Stimulated activated CD8-positive, alpha-beta memory T cell treated with anti-CD3 and anti-CD28 coated beads, Interleukin-2, amount 100 ng/mL, for 48 hours (primary cell): ENCODE measurements at regions not wholly inside any gene's neighbourhood (a gene's known extent, or its start where the extent isn't known, plus 50 kb on each side); places are given as distances from the start of the nearest gene placed in this dataset.
"Not testable (repeated sequence)": the region's sequence is repeated elsewhere in the genome, so short reads cannot be mapped to it uniquely, and the experiment has no call there.

Source experiments
- DNase-seq, 2 donors: peaks; one replicate each; pipeline ENCODE4 v3.0.0-alpha.2; 2020; ENCODE audit warnings: low read depth in 2 of 2

DNA sequence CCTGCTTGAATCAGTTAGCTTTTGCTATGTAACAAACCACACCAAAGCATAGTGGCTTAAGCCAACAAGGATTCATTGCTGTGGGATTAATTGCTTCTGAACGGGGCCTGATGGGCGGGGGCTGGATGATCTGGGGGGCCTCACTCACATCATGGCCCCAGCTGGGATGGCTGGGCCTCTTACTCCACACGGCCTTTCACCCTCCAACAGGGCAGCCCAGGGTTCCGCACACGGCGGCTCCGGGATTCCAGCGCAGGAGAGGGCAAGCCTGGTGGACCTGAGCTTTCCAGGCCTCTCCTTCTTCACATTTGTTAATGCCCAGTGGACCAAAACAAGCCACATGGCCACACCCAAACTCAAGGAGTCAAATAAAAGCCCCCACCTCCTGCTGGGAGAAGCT lies 86.3 kb upstream of the PHLPP1 start:
- DNase-seq: no peak

DNA sequence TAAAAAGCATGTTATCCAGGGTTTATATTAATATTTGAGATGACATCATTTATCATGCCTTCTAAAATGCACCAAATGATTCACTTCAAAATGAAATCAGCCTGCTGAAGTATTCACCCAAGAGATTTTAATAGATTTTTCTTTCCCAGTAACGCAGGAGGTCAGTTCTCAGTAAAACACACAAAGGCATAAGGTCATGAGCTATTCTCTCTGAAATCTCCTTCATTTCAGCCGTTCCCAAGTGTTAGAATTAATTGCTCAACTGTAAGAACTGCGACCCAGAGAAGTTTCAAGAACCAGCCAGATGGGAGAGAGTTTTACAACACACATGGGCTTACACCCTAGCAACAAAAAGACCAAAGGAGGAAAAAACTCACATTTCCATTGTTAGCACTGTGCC lies 84.2 kb upstream of the PHLPP1 start:
- no peak for DNase-seq

DNA sequence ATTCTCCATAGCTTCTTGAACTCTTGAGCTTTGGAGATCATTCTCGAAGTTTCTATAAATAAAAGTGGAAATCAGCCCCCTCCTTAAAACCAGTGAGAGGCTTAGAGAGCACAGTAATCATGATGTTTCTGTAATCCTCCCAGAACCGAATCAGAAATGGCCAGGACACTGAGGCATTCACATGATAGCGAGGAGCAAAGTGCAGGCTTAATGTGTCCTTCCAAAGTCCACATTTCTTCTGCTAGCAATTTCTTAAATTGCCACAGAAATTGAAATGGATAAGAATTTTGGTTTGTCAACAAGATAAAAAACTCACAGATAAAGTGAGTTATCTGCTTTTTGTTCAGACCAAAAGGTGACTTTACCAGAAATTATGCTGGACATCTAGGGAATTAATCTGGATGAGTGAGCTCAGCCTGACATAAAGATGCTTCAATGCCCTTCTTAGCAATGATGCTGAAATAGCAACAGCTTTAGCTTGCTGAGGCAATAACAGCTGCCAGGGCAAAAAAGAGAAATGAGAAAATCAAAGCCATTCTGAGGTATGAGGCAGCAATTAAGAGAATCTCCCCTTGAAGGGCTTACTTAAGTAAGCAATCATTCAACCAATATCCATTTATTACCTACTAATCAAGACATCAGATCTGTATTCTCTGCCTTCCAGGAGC lies 82.4 kb upstream of the PHLPP1 start:
- DNase-seq: no peak

DNA sequence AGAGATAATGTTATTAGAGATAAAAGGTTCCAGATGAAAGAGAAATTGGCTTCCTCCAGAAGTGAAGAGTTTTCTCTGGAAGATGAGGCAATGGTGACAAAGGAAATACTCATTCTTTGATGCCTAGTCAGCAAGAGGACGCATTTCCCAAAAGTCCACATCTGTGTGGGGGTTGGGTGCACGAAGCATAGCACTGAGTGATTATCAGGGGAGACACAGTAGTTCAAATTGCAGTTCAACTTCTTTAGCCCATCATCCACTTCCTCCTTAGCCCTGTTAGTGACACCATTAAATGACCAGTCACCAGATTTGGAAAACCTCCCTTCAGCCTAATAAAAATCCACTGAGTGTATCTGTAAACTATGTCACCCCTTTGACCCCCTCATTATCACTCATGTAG lies 80.9 kb upstream of the PHLPP1 start:
- no peak for DNase-seq

DNA sequence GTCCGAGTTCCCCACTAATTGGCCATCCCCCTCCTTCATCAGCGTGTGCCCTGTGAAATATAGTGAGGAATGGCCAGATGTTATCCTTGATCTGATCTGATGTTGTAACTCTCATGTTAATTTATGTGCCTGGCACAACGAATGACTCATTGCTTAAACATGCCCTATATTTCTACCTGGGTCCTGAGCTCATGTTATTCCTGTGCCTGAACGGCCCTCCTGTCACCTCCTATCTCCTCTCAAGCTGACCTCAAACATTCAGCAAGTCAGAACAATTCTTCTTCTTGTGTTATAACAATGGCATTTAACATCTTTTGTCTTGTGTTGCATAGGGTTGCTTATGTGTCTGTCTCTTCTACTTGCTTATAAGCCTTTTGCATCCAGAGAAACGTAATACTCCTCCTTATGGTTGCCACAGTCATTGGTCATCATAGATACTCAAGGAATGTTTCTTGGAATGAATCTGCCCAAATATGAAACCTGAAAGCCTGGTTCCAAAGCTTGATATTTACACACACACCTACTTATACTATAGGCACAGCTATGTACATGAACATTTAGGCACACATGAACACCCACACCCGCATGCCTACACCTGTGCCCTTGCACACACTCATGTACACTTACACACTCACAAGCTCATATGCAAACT lies 80.2 kb upstream of the PHLPP1 start:
- DNase-seq: no peak

DNA sequence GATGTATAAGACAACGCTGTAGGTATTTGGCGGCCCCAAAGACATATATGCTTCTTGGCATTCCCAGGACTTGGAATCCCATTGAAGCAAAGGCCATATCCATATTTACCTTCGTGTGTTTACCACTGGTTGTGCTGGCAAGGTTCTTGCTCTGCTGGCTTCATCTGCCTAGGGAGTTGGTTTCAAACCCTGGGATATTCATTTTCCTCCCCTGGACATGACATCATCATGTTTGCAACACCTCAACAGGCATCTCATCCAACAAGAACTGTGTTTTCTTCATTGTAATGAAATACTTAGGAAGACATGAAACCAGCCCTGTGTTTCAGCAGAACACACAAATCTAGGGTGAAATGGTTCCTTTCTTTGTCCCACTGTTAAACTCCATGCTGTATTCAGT lies 77.9 kb upstream of the PHLPP1 start:
- DNase-seq: no peak

DNA sequence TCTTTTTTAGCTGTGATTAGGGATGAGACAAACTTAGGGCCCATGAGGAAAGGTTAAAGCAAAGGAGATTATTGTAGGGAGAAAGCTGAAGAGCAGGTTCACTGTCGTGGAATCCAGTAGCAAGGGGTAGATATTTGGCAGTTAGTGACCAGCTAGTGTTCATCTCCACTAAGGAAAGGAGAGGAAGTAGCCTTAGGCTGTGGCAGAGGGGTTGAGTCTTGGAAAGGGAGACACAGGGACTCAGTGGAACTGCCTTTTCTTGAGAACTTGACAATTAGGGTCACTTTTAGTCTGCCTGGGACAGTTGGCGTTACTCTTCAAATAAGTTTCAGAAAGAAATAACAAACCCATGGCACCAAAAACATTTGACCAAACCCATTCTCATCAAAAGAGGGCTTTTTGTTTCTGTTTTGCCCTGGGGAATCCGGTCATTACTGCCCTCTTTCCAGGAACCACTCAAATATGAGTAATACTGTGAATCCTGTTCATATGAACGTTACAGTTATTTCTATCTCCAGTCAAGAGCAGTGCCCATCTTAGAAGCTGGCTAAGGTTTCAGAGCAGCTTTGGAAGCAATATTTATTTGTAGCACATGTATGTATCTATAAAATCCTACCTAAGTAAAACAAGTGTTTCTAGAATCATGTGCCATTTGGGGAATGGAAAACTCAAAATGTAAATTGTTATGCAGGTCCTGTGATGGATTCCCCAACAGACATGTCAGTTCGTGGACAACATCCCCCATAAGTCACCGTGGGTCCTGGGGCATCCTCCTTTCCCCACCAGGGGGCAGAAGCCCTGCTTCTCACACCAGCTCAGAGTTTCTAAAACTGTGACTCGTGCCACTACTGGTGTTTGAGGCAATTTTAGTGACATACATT lies 77.3 kb upstream of the PHLPP1 start:
- DNase-seq: peak; percentile 14 to 51

DNA sequence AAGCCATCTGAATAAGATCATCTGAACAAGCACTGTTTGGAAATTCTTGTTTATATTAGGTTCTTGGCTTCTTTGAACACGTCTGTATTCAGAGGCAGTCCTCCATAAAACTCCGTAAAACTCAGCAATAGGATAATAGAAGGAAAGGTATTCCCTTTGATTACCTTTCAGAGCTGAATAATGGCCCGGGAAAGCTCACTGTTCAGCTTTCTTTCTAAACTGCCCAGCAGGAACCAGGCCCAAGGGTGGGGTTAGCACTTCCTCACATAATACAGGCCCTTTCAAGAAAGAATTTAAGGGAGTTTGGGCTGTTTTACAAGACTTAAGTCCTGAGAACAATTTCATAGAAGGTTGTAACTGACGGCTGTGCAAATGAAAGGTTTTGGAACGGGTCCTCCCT lies 72.2 kb upstream of the PHLPP1 start:
- no peak for DNase-seq

DNA sequence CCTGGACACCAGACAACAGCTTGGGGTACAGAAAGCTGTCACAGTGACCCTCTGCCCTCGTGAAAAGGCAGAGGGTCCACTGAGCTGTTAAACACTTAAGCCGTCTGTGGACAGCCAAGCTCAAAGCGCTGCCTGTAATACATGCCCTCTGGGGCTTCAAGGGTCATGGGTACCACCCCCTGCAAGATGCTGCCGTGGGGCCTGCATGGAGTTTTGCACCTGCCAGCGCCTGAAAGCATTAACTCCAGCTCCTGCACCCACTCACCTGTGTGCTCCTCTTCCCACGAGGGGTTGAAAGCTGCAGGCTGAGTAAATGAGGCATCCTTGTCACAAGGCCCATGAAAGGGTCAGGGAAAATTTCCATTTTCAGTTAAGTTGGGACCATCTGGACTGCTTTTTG lies 70.6 kb upstream of the PHLPP1 start:
- no peak for DNase-seq

DNA sequence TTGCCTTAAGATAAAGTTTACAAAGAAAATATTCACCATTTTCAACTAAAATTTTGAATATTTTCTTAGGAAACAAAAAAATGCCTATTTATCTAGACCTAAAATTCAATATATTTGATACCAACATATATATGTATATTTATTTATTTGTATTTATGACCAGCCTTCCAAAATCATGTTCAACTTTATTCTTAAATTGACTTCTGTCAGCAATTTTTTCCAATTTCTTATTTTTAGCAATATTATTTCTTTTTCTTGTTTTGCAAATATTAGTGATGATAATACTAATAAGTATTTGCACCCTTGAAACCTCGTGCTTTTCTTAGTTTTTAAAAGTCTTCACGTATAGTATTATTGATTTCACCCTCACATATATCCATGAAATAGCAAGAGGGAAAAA lies 68.2 kb upstream of the PHLPP1 start:
- DNase-seq: no peak

DNA sequence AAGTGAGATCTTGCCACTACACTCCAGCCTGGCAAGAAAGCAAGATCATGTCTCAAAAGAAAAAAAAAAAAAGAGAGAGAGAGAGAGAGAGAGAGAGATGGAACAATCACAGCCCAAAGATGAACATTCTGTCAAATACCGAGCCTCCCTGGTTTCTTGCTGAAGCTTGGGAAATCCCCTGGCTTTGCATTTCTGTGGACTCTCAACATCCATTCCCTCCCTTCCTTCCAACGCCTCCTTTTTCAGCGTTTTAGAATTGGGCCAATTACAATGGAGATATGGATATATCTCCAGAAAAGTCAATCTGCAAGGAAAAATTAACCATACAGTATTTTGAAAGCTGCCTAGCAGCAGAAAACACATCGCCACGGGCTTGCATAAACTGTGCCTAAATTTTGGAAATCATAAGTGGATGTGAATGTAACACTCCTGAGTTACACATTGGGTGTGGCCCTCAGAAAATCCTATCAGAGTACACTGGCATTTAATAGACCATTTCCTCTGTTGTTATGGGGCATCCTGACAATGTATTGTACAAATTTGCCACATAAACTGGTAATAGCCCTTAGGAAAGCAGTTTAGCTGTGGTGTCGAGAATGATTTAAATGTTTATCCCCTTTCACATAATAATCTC lies 67.2 kb upstream of the PHLPP1 start:
- DNase-seq: no peak

DNA sequence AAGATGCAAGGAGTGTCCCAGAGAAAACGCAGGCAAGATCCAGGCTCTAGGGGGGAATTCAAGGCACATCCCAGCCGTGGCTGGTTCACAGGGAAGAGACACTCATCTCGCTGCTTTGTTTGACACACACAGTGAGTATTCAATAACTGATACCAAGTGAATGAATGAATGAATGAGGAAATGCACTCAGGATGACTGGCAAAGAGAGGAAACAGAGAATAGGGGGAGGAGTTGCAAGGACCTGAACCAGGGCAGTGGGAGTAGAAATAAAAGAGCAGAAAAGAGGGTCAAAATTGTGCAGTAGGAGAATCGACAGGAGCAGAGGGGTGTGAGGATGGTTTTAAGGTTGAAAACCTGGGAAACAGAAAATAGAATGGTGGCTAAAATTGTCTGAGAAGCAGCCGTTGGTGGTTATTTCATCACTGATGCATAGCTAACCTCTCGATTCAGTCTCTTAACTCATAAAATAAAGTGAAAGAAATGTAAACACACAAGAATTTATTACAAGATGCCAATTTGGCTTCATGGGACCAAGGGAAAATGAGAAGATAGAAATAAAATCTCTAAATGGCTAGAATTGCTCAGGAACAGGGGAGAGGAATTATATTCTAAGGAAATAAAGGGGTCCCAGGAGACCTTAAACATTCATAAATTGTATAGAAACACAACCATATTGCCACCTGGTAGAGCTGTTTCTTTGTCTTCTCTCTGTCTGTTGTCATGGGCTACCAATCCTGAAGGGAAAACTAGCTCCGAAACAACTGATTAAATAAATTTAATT lies 63.9 kb upstream of the PHLPP1 start:
- no peak for DNase-seq

DNA sequence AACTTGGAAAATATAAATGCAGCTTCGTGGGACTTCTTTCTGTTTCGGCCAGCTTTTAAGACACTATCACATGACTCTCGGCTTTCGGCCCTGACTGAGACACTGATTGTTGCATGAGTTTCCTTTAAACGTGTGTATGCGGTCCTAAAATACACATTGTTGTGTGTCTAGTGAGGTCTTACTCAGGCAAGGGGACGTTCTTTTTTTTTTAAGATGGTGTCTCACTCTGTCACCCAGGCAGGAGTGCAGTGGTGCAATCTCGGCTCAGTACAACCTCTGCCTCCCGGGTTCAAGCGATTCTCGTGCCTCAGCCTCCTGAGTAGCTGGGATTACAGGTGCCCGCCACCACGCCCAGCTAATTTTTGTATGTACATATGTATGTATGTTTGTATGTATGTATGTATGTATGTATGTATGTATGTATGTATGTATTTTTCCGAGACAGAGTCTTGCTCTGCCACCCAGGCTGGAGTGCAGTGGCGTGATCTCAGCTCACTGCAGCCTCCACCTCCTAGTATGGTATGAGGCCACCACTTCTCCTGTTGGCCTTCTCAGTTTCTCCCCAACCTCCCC lies 63.2 kb upstream of the PHLPP1 start:
- DNase-seq: not testable (repeated sequence)

DNA sequence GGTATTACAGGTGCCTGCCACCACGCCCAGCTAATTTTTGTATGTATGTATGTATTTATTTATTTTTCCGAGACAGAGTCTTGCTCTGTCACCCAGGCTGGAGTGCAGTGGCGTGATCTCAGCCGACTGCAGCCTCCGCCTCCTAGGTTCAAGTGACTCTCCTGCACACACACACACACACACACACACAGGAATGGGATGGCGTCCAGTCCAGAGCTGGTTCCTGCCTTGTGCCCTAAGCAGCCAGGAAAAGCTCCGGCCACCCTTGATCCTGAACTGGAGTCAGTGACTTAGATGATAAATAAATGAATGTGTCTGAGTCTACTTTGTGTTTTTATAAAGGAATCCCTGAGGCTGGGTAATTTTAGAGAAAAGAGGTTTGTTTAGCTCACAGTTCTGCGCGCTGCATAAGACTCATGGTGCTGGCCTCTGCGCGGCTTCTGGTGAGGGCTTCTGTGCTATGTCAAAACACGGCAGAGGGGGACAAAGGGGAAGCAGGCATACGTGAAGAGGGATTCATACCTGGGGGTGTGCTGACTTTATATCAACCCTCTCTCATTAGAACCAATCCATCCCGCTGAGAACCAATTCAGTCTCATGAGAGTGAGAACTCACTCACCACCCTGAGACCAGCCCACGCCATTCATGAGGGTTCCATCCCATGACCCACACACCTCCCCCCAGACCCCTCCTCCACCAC lies 59.7 kb upstream of the PHLPP1 start:
- DNase-seq: no peak

DNA sequence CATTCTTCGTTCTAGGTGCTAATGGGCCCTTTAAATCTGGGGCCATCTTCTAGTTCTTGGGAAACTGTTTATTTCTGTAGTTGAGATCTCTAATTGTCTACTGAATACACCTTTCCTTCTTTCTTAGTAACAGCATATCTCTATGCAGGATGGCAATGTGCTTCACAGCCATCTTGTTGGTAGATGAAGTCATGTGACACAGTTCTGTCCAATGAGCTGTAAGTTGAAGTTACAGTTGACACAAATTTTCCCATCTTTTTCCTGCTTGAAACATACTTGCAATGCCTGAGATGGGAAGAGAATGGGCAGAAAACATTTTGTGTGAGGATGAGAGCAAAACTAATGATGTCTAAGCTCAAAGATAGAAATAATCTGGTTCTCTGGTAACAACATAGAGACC lies 57.3 kb upstream of the PHLPP1 start:
- DNase-seq: no peak

DNA sequence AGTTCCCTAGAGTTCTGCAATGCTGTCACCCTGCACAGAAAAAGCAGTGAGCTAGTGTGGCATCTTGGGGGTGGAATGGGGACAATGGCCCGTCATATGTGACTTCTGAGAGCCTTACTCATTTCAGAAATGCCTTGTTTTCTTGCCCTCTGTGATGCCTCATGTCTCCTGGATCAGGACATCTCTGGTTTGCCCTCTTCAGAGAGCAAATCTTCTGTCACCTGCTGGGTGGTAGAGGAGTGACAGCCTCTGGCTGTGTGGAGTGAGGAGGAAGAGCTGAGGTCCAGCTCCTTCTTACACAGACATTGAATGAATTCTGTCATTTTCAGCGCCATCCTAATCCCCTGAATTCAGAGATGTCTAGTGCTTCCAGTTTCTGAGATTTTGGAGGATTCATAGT lies 55.6 kb upstream of the PHLPP1 start:
- DNase-seq: no peak

DNA sequence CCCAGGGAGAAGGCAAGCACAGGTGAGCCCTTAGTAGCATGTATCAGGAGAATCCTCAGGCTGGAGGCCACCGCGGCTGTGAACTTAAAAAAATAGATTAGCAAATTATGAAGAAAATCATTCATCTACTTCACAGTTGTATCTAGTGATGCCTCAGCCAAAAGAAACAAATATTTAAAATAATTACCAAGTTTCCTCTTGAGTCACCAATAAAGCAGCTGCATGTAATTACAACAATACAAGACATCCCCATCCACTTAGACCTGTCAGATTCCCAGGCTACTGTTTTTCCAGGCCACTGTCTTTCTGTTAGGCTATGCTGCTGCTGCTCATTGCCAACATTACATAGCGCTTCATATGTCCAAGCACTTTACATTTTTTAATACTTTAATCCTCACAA lies 54.6 kb upstream of the PHLPP1 start:
- DNase-seq: no peak

DNA sequence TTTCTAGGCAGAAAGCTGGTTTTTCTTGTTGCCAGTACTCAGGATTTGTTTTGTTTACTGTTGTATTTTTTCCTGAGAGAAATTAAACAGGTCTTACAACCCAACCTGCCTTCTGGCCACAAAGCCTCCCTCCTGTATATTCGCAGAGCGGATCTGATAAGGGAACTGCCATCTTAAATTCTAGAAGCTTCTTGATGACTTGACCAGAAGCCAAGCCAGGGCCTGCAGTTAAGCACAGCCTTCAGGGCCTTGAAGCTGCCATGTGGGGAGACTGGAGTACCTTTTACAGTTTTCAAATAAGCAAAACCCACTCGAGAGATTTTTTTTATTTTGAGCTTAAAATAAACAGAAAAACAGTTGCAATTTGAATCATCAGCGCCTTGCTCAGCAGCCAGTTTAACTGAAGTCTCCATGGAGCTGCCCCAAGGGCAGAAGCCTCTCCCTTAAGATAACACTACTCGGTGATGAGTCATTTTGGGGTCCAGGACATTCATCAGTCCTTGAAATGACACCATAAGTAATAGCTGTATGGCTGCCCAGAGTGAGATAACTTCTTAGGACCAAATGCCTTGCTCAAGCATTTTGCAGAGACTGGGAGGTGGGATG lies 51.5 kb upstream of the PHLPP1 start:
- no peak for DNase-seq

DNA sequence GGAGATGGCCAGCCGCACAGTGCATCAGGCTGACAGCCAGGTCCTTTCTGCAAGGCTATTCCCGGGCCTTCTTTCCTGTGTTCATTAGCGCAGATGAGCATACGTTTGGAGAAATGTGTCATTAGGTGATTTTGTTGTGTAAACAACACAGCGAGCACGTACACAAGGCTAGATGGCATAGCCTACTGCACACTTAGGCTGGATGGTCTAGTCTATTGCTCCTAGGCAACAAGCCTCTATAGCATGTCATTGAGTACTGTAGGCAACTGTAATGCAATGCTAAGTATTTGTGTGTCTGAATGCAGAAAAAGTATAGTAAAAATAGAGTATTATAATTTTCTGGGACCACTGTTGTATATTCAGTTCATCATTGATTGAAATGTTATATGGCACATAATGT lies 50.9 kb upstream of the PHLPP1 start:
- DNase-seq: no peak

DNA sequence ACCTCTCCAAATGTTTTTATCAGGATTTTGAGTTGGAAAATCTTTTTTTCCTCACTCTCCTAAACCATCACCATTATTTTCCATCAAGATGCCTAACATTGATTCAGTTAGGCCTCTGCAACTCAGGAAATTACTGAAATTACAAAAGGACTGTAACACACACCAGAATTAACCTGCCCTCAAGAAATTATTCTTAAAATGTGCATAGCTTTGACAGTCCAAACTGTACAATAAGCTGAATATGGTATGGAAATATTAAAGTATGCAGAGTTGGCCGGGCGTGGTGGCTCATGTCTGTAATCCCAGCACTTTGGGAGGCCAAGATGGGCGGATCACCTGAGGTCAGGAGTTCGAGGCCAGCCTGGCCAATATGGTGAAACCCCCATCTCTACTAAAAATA lies 50.2 kb upstream of the PHLPP1 start:
- DNase-seq: no peak
